MM.1S (cell line): ENCODE measurements at regions not wholly inside any gene's neighbourhood (a gene's known extent, or its start where the extent isn't known, plus 50 kb on each side); places are given as distances from the start of the nearest gene placed in this dataset.

Source experiments
- EZH2 ChIP-seq: fragments of 300-600 bp; sonication (generic); optimal IDR thresholded peaks from 2 replicates; pipeline ENCODE3; 2017; ENCODE audit warnings: low read depth, mild to moderate bottlenecking, antibody characterized with exemption, low read length, mixed read lengths
- EZH2phosphoT487 ChIP-seq: fragments of 300-600 bp; sonication (generic); IDR thresholded peaks from 2 replicates; pipeline ENCODE4 v1.6.1; 2018; ENCODE audit warnings: antibody characterized with exemption, low read length
- TF ChIP-seq, protein P1 (sequence below): fragments of 300-600 bp; sonication (generic); IDR thresholded peaks from 2 replicates; pipeline ENCODE4 v1.5.1; 2016; ENCODE audit warnings: antibody characterized with exemption, low read length, mixed read lengths

DNA sequence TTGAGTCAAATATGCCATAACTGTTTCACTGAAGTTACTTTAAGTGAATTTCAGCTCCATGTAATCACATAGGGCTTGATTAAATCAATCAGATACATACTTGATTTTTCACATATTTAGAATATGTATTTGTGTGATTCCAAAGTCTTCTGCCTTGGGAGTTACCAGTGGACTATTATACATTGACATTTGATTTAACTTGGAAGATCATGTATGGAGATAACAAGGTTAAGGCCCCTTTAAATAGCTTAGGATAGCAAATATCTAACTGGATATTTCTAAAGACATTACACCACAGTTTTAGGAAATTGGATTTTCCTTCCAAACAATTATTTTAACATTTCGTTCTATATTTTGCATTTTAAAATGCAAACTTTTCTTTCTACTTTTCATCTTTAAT, 405.0 kb downstream of the RAP2B start:
- no peak for TF ChIP-seq EZH2
- TF ChIP-seq, protein P1, sequence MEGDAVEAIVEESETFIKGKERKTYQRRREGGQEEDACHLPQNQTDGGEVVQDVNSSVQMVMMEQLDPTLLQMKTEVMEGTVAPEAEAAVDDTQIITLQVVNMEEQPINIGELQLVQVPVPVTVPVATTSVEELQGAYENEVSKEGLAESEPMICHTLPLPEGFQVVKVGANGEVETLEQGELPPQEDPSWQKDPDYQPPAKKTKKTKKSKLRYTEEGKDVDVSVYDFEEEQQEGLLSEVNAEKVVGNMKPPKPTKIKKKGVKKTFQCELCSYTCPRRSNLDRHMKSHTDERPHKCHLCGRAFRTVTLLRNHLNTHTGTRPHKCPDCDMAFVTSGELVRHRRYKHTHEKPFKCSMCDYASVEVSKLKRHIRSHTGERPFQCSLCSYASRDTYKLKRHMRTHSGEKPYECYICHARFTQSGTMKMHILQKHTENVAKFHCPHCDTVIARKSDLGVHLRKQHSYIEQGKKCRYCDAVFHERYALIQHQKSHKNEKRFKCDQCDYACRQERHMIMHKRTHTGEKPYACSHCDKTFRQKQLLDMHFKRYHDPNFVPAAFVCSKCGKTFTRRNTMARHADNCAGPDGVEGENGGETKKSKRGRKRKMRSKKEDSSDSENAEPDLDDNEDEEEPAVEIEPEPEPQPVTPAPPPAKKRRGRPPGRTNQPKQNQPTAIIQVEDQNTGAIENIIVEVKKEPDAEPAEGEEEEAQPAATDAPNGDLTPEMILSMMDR = no peak
- TF ChIP-seq EZH2phosphoT487 = no peak
